ENCODE measurements at regions not wholly inside any gene's neighbourhood (a gene's known extent, or its start where the extent isn't known, plus 50 kb on each side); places are given as distances from the start of the nearest gene placed in this dataset.

DNA sequence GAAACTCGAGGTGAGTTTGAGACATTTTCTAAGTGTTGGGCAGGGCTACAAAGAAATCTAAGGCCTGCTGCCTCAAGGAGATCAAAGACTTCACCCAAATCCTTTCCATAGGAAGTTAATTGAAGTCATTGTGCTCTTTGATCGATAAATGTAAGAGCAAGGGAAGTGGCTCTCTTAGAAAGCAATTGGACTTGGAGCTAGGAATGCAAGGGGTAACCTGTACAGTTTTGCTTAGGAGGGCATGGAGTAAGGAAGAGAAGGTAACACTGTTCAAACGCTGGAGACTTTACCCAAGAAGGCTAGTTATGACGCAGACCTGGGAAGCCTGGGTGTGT, 418.0 kb upstream of the PROX1 start:
- DNase-seq (ENCODE audit: low spot score in 2 of 2), result no peak
- TF ChIP-seq EP300 (IDR thresholded peaks at IDR 0.05), result no peak
- no peak for TF ChIP-seq POLR2AphosphoS5 (IDR thresholded peaks at IDR 0.05)
- TF ChIP-seq, protein P1, sequence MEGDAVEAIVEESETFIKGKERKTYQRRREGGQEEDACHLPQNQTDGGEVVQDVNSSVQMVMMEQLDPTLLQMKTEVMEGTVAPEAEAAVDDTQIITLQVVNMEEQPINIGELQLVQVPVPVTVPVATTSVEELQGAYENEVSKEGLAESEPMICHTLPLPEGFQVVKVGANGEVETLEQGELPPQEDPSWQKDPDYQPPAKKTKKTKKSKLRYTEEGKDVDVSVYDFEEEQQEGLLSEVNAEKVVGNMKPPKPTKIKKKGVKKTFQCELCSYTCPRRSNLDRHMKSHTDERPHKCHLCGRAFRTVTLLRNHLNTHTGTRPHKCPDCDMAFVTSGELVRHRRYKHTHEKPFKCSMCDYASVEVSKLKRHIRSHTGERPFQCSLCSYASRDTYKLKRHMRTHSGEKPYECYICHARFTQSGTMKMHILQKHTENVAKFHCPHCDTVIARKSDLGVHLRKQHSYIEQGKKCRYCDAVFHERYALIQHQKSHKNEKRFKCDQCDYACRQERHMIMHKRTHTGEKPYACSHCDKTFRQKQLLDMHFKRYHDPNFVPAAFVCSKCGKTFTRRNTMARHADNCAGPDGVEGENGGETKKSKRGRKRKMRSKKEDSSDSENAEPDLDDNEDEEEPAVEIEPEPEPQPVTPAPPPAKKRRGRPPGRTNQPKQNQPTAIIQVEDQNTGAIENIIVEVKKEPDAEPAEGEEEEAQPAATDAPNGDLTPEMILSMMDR (IDR thresholded peaks at IDR 0.05), result no peak
- TF ChIP-seq POLR2A (IDR thresholded peaks at IDR 0.05), result no peak
- H3K27me3 ChIP-seq, result no peaks in the 10 kb centered on the region
- no peak overlapping the region for H3K27ac ChIP-seq
- H3K4me3 ChIP-seq, result no peak overlapping the region
- no peaks in the 10 kb centered on the region for H3K36me3 ChIP-seq
- no peaks in the 10 kb centered on the region for H3K4me1 ChIP-seq
- 69% methylated on average over 4 of the region's 4 CpGs for WGBS
- no peaks in the 10 kb centered on the region for H3K9me3 ChIP-seq

DNA sequence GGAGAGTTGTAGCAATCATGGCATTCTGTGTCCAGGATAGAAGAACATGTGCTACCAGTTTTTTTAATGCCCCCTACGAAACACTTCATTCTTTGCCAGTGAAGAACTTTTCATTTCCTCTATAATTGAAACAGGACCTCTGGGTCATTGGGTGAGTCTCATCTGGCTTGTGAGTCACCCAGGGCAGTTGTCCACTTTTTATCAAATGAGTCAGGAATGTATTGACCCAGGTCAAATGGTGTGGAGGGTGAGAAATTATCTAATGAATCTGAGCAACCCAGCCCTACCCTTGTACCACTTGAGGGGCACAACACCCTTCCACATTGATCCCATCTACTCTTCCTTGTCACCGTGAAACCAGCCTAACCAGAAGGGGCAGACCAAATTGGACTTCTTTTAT, 417.3 kb upstream of the PROX1 start:
- DNase-seq (ENCODE audit: low spot score in 2 of 2), result no peak
- Histone ChIP-seq H3K27me3 (no peaks in the 10 kb centered on the region), H3K27ac (no peak overlapping the region), H3K4me3 (no peak overlapping the region), H3K4me1 (no peaks in the 10 kb centered on the region), H3K9me3 (no peaks in the 10 kb centered on the region), H3K36me3 (no peaks in the 10 kb centered on the region)
- TF ChIP-seq, protein P1 (IDR thresholded peaks at IDR 0.05), result no peak
- no peak for TF ChIP-seq POLR2AphosphoS5 (IDR thresholded peaks at IDR 0.05)
- no peak for TF ChIP-seq POLR2A (IDR thresholded peaks at IDR 0.05)
- no peak for TF ChIP-seq EP300 (IDR thresholded peaks at IDR 0.05)
- WGBS, result 37% methylated on average over 2 of the region's 2 CpGs

DNA sequence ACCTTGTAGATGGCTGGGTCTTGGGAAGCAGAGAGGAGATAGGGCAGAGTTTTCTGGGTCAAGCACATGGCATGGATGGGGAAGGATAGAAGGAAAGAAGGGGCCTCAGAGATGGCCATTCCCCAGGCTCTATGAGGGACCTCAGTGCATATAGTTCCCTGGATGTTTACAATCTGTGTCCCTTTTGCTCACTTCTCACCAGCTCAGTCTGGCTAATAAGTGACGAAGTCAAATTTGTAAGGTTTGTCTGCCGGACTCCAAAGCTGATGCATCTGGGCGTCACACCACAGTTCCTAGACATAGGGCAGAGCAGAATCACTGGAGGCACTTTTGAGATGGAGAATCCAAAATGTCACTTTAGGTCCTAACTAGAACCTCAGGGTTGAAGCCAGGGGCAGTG, 416.4 kb upstream of the PROX1 start:
- Histone ChIP-seq H3K4me1 (no peaks in the 10 kb centered on the region), H3K4me3 (no peak overlapping the region), H3K9me3 (no peaks in the 10 kb centered on the region), H3K27me3 (no peaks in the 10 kb centered on the region), H3K36me3 (no peaks in the 10 kb centered on the region), H3K27ac (no peak overlapping the region)
- WGBS, result 86% methylated on average over 3 of the region's 3 CpGs
- DNase-seq (ENCODE audit: low spot score in 2 of 2), result no peak
- TF ChIP-seq POLR2AphosphoS5 (IDR thresholded peaks at IDR 0.05) (no peak), POLR2A (IDR thresholded peaks at IDR 0.05) (no peak), EP300 (IDR thresholded peaks at IDR 0.05) (no peak)
- TF ChIP-seq, protein P1 (IDR thresholded peaks at IDR 0.05), result no peak

DNA sequence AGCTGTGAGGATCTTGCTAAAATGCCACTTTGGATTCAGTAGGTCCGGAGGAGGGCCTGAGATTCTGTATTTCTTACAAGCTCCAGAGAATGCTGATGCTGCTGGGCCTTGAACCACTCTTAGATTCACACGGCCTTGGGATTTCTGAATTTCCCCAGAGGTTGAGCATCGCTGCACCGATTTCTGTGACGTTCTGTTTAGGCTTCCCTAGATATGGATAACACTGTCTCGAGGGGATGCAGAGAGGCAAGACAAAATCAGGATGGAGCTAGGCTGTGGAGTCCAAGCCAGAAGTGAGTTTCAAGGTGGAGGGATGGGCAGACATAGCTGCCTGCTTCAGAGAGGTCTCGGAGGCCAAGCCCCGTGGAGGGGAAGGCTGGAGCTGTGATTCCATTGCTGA, 415.9 kb upstream of the PROX1 start:
- no peak overlapping the region for H3K4me3 ChIP-seq
- 90% methylated on average over 8 of the region's 8 CpGs for WGBS
- H3K27ac ChIP-seq, result no peak overlapping the region
- TF ChIP-seq, protein P1 (IDR thresholded peaks at IDR 0.05), result no peak
- TF ChIP-seq POLR2AphosphoS5 (IDR thresholded peaks at IDR 0.05) (no peak), EP300 (IDR thresholded peaks at IDR 0.05) (no peak), POLR2A (IDR thresholded peaks at IDR 0.05) (no peak)
- H3K4me1 ChIP-seq, result no peaks in the 10 kb centered on the region
- no peaks in the 10 kb centered on the region for H3K27me3 ChIP-seq
- no peak for DNase-seq (ENCODE audit: low spot score in 2 of 2)
- H3K36me3 ChIP-seq, result no peaks in the 10 kb centered on the region
- no peaks in the 10 kb centered on the region for H3K9me3 ChIP-seq

DNA sequence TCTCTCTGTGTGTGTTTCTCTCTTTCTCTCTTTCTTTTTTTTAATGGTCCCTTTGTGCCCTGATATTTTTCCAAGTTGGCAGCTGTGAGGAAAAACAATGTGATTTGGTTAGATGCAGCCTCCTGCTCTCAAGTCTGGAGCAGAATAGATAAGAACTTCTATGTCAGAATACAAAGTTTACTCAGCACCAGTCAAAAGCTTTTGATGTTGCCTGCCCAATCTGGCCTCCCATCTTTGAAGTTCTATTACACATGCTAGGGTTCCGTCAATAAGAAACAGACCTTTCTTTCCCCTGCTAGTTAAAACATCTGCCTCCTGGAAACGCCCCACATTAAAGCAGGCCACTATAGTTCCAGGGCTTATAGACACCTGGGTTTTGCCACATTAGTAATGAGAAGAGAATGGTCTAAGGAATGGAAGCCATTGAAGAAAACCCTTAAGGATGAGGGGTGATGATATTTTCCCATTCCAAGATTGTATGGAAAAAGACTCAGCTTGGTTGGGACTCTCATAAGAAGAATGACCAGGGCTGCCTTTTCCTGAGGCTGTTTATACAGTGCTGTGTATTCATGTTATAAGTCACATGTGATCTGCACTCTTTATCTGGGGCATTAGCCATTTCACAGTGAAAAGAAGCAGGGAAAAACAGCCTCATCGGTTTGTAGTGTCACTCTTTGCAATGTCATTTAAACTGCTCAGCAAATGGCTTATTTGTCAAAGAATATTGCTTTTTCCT, 414.7 kb upstream of the PROX1 start:
- H3K9me3 ChIP-seq, result no peaks in the 10 kb centered on the region
- DNase-seq (ENCODE audit: low spot score in 2 of 2), result no peak
- no peaks in the 10 kb centered on the region for H3K27me3 ChIP-seq
- TF ChIP-seq POLR2A (IDR thresholded peaks at IDR 0.05) (no peak), POLR2AphosphoS5 (IDR thresholded peaks at IDR 0.05) (no peak), EP300 (IDR thresholded peaks at IDR 0.05) (no peak)
- TF ChIP-seq, protein P1 (IDR thresholded peaks at IDR 0.05), result no peak
- H3K4me1 ChIP-seq, result no peaks in the 10 kb centered on the region
- 52% methylated on average over 3 of the region's 3 CpGs for WGBS
- H3K36me3 ChIP-seq, result no peaks in the 10 kb centered on the region
- no peak overlapping the region for H3K27ac ChIP-seq
- H3K4me3 ChIP-seq, result no peak overlapping the region
